Panc1 (cell line): ENCODE measurements at regions not wholly inside any gene's neighbourhood (a gene's known extent, or its start where the extent isn't known, plus 50 kb on each side); places are given as distances from the start of the nearest gene placed in this dataset.

Experiments
- ATAC-seq: fragments of 200-7000 bp; cut with Tn5 transposase; 2 replicates; pipeline ENCODE4 v1.9.1; 2020; ENCODE audit warnings: mild to moderate bottlenecking, moderate library complexity
- BruUV-seq: library from RNA; stranded (reverse); fragments of 400-500 nt; replicated peaks from 2 replicates; lab custom pipeline; 2021; lab: Mats Ljungman, UMichigan
- CTCF ChIA-PET: fragments of 300-600 bp; sonication (Branson Sonifier 250); formaldehyde crosslinking; loops from one replicate; lab custom pipeline; 2022; ENCODE audit warnings: antibody characterized with exemption; lab: Charles Lee
- POLR2A ChIA-PET: fragments of 300-600 bp; sonication (Branson Sonifier 250); formaldehyde crosslinking; loops from one replicate; lab custom pipeline; 2022; ENCODE audit warnings: antibody characterized with exemption; lab: Charles Lee
- DNase-seq: peaks from one replicate; pipeline ENCODE4 v3.0.0-alpha.2; 2010; ENCODE audit warnings: low read depth, low spot score
- H3K27ac ChIP-seq: 2 replicates; pipeline ENCODE4 v1.5.1; 2011; ENCODE audit warnings: mild to moderate bottlenecking, low read length, inconsistent platforms
- H3K27me3 ChIP-seq: fragments of 200-500 bp; sonication (Bioruptor generic); 2 replicates; pipeline ENCODE4 v1.6.0; 2014; ENCODE audit warnings: low read length, inconsistent platforms; ENCODE audit not compliant: control insufficient read depth, insufficient read depth
- H3K36me3 ChIP-seq: fragments of 200-500 bp; sonication (Bioruptor generic); 2 replicates; pipeline ENCODE4 v1.5.1; 2014; ENCODE audit warnings: inconsistent platforms, mild to moderate bottlenecking, low read length, moderate library complexity; ENCODE audit not compliant: control insufficient read depth, insufficient read depth
- H3K4me1 ChIP-seq: 2 replicates; pipeline ENCODE4 v1.5.1; 2011; ENCODE audit warnings: inconsistent platforms, mild to moderate bottlenecking, low read length, moderate library complexity; ENCODE audit not compliant: control insufficient read depth, insufficient read depth
- H3K4me3 ChIP-seq, 2 experiments: 2 replicates each; pipeline ENCODE4 v1.5.1; 2011 to 2012; ENCODE audit warnings: low read depth in 2 of 2, low read length in 2 of 2, mild to moderate bottlenecking in 2 of 2, inconsistent platforms in 1 of 2, moderate library complexity in 1 of 2
- H3K9me3 ChIP-seq: fragments of 200-500 bp; sonication (Bioruptor generic); 2 replicates; pipeline ENCODE4 v1.5.1; 2014; ENCODE audit warnings: low read depth, mild to moderate bottlenecking, inconsistent platforms, low read length, moderate library complexity; ENCODE audit not compliant: control insufficient read depth, insufficient read depth
- CTCF ChIP-seq: fragments of 450-650 bp; IDR thresholded peaks from 2 replicates; pipeline ENCODE4 v1.5.1; 2017; ENCODE audit warnings: mild to moderate bottlenecking
- POLR2AphosphoS5 ChIP-seq: IDR thresholded peaks from 2 replicates; pipeline ENCODE4 v1.6.1; 2012; ENCODE audit warnings: mild to moderate bottlenecking, low read depth, low read length, moderate library complexity
- REST ChIP-seq, 2 experiments: IDR thresholded peaks; 2 replicates each; pipeline ENCODE4 v1.6.1; 2011 to 2012; ENCODE audit warnings: low read depth in 2 of 2, control low read depth in 1 of 2, low read length in 1 of 2, mild to moderate bottlenecking in 1 of 2, moderate library complexity in 1 of 2; ENCODE audit not compliant: insufficient read depth in 1 of 2
- SIN3A ChIP-seq: IDR thresholded peaks from 2 replicates; pipeline ENCODE4 v1.6.1; 2012; ENCODE audit warnings: low read depth, mild to moderate bottlenecking, low read length, moderate library complexity, borderline replicate concordance; ENCODE audit not compliant: insufficient read depth
- TCF7L2 ChIP-seq: IDR thresholded peaks from 2 replicates; pipeline ENCODE4 v1.6.1; 2011; ENCODE audit warnings: mild to moderate bottlenecking, low read depth, low read length, inconsistent platforms
- in situ Hi-C: cut with HindIII; loops from 2 replicates; pipeline ENCODE4 v1.10.0; 2016; ENCODE audit warnings: low sequenced_read_pairs, low pct_unique_long_range_greater_than_20kb
- intact Hi-C: fragments of 100-400 bp; cut with micrococcal nuclease; formaldehyde crosslinking; loops from one replicate; pipeline ENCODE4 v1.10.0; 2022; ENCODE audit not compliant: unreplicated experiment

GRCh38 chr5:10126900-10127299 lies 122.8 kb downstream of the ATPSCKMT start:
- no peak for DNase-seq
- in situ Hi-C loops, result no loop called here
- intact Hi-C loops, result no loop called here
- no peaks in the 10 kb centered on the region for H3K27me3 ChIP-seq
- no TSS peak for BruUV-seq
- H3K36me3 ChIP-seq, result no peaks in the 10 kb centered on the region
- no peak overlapping the region for H3K27ac ChIP-seq
- no peaks in the 10 kb centered on the region for H3K4me1 ChIP-seq
- H3K4me3 ChIP-seq, result no peak overlapping the region
- no peak for TF ChIP-seq TCF7L2
- no peak for TF ChIP-seq CTCF
- no peak for TF ChIP-seq POLR2AphosphoS5
- TF ChIP-seq REST (IDR thresholded peaks at IDR 0.05; ENCODE audit: insufficient read depth in 1 of 2, low read depth in 2 of 2, low read length in 1 of 2), result no peak
- no peak for TF ChIP-seq SIN3A
- ATAC-seq, result no peak
- POLR2A ChIA-PET, result no interaction called here
- H3K9me3 ChIP-seq, result no peaks in the 10 kb centered on the region
- CTCF ChIA-PET, result no interaction called here

- TF ChIP-seq POLR2AphosphoS5 (no peak), CTCF (no peak), TCF7L2 (no peak), REST (IDR thresholded peaks at IDR 0.05; ENCODE audit: insufficient read depth in 1 of 2, low read depth in 2 of 2, low read length in 1 of 2) (no peak), SIN3A (no peak)
- in situ Hi-C loops (no loop called here), intact Hi-C loops (no loop called here)
- ChIA-PET POLR2A (no interaction called here), CTCF (no interaction called here)
- no TSS peak for BruUV-seq
- Histone ChIP-seq H3K27me3 (no peaks in the 10 kb centered on the region), H3K27ac (no peak overlapping the region), H3K9me3 (no peaks in the 10 kb centered on the region), H3K4me1 (no peaks in the 10 kb centered on the region), H3K4me3 (no peak overlapping the region), H3K36me3 (no peaks in the 10 kb centered on the region)
- no peak for DNase-seq
- ATAC-seq, result no peak
Measured at GRCh38 chr5:10125116-10125515, 124.6 kb downstream of the ATPSCKMT start.
